PFSK-1 (cell line): ENCODE measurements at regions not wholly inside any gene's neighbourhood (a gene's known extent, or its start where the extent isn't known, plus 50 kb on each side); places are given as distances from the start of the nearest gene placed in this dataset.

Experiments
- POLR2AphosphoS5 ChIP-seq: IDR thresholded peaks from 2 replicates; pipeline ENCODE4 v1.6.1; 2012; ENCODE audit warnings: low read depth, mild to moderate bottlenecking, control low read depth, low read length, moderate library complexity
- SIN3A ChIP-seq: IDR thresholded peaks from 2 replicates; pipeline ENCODE4 v1.6.1; 2012; ENCODE audit warnings: mild to moderate bottlenecking, low read length, moderate library complexity, borderline replicate concordance; ENCODE audit not compliant: insufficient read depth
- TF ChIP-seq, protein P1 (sequence below), 2 experiments: IDR thresholded peaks; 2 replicates each; pipeline versions ENCODE4 v1.6.1 to v1.8.0; 2011 to 2012; ENCODE audit warnings: low read depth in 2 of 2, low read length in 2 of 2, control low read depth in 1 of 2, inconsistent platforms in 1 of 2, mild to moderate bottlenecking in 1 of 2, moderate library complexity in 1 of 2; ENCODE audit not compliant: insufficient read depth in 1 of 2

- TF ChIP-seq POLR2AphosphoS5: no peak
- TF ChIP-seq SIN3A: no peak
- TF ChIP-seq, protein P1, sequence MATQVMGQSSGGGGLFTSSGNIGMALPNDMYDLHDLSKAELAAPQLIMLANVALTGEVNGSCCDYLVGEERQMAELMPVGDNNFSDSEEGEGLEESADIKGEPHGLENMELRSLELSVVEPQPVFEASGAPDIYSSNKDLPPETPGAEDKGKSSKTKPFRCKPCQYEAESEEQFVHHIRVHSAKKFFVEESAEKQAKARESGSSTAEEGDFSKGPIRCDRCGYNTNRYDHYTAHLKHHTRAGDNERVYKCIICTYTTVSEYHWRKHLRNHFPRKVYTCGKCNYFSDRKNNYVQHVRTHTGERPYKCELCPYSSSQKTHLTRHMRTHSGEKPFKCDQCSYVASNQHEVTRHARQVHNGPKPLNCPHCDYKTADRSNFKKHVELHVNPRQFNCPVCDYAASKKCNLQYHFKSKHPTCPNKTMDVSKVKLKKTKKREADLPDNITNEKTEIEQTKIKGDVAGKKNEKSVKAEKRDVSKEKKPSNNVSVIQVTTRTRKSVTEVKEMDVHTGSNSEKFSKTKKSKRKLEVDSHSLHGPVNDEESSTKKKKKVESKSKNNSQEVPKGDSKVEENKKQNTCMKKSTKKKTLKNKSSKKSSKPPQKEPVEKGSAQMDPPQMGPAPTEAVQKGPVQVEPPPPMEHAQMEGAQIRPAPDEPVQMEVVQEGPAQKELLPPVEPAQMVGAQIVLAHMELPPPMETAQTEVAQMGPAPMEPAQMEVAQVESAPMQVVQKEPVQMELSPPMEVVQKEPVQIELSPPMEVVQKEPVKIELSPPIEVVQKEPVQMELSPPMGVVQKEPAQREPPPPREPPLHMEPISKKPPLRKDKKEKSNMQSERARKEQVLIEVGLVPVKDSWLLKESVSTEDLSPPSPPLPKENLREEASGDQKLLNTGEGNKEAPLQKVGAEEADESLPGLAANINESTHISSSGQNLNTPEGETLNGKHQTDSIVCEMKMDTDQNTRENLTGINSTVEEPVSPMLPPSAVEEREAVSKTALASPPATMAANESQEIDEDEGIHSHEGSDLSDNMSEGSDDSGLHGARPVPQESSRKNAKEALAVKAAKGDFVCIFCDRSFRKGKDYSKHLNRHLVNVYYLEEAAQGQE (IDR thresholded peaks at IDR 0.05; ENCODE audit: insufficient read depth in 1 of 2, low read depth in 2 of 2, low read length in 2 of 2): no peak
Measured at GRCh38 chr2:100730290-100730868, 89.6 kb upstream of the NPAS2 start.
